Lung (tissue), 11 donors: ENCODE measurements at regions not wholly inside any gene's neighbourhood (a gene's known extent, or its start where the extent isn't known, plus 50 kb on each side); places are given as distances from the start of the nearest gene placed in this dataset.

Experiments used
- ATAC-seq: fragments of 200-7000 bp; cut with Tn5 transposase; one replicate; pipeline ENCODE4 v1.9.1; 2020; ENCODE audit warnings: moderate number of reproducible peaks; ENCODE audit not compliant: insufficient read depth, low FRiP score
- DNase-seq, 3 donors: peaks; one replicate each; pipeline ENCODE4 v3.0.0-alpha.2; 2013 to 2017
- H3K27ac ChIP-seq, 2 donors: one replicate each; pipeline ENCODE4 v1.5.1; 2013; ENCODE audit warnings: mild to moderate bottlenecking in 2 of 2, moderate library complexity in 2 of 2, control low read depth in 1 of 2, inconsistent platforms in 1 of 2, low read depth in 1 of 2, low read length in 1 of 2
- H3K27me3 ChIP-seq, 3 donors: one replicate each; pipeline ENCODE4 v1.5.1; 2013; ENCODE audit warnings: low read length in 2 of 3; ENCODE audit not compliant: control insufficient read depth in 3 of 3, insufficient read depth in 3 of 3
- H3K36me3 ChIP-seq, 4 donors: one replicate each; pipeline ENCODE4 v1.5.1; 2013; ENCODE audit warnings: low read length in 4 of 4, mild to moderate bottlenecking in 1 of 4, moderate library complexity in 1 of 4; ENCODE audit not compliant: control insufficient read depth in 4 of 4, insufficient read depth in 4 of 4
- H3K4me1 ChIP-seq, 5 donors: one replicate each; pipeline ENCODE4 v1.5.1; 2013; ENCODE audit warnings: low read length in 5 of 5, mild to moderate bottlenecking in 2 of 5, moderate library complexity in 1 of 5; ENCODE audit not compliant: control insufficient read depth in 5 of 5, insufficient read depth in 5 of 5
- H3K4me3 ChIP-seq: one replicate; pipeline ENCODE4 v1.5.1; 2013; ENCODE audit warnings: mild to moderate bottlenecking, control low read depth, moderate library complexity
- H3K9ac ChIP-seq, 2 donors: one replicate each; pipeline ENCODE4 v1.5.1; 2013; ENCODE audit warnings: low read length in 2 of 2, control low read depth in 1 of 2; ENCODE audit not compliant: insufficient read depth in 1 of 2
- H3K9me3 ChIP-seq, 4 donors: one replicate each; pipeline ENCODE4 v1.5.1; 2013; ENCODE audit warnings: low read length in 3 of 4, mild to moderate bottlenecking in 1 of 4, moderate library complexity in 1 of 4; ENCODE audit not compliant: control insufficient read depth in 4 of 4, insufficient read depth in 3 of 4
- WGBS, 2 donors: extraction: QIAGEN DNeasy Blood & Tissue Kit; methylation state at CpG; one replicate each; pipeline ENCODE4 v1.1.7; 2013; 5-methylcytosine and 5-hydroxymethylcytosine counted together
- TF ChIP-seq, protein P1 (sequence below): IDR thresholded peaks from 2 replicates; pipeline ENCODE4 v1.5.1; 2012; ENCODE audit warnings: mild to moderate bottlenecking; ENCODE audit errors: control extremely low read depth, extremely low read depth
- donor health status: control.
- donor health status: control.
- donor health status: Bipolar disorder and iron deficiency.
- donor health status: healthy.
- donor health status: DM: yes; HTN: yes; CAD: no.

DNA sequence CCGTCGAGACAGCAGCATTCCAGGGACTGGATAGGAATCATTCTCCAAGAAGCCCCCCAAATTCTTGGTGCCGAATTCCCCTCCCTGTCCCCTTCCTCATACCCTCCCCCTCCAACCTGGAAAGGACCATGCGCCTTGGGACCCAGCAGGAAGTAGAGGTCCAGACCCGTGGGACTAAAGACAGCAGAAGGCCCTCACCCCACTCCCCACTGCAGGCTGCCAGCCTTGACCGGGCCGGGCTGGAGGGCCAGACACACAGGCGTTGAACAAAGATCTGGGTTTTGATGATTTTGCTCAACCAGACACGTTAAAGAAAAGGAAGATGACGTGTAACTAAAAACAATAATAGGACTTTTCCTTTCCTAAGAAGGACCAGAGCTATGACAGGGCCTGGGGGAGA is 286.5 kb downstream of the NPHP4 start:
- no peak for ATAC-seq
- no peaks in the 10 kb centered on the region for H3K4me1 ChIP-seq
- peaks cover 0 to 9% (median 0%) of the 10 kb centered on the region in 4 donors for H3K9me3 ChIP-seq
- DNase-seq: no peak
- no peaks in the 10 kb centered on the region for H3K36me3 ChIP-seq
- TF ChIP-seq, protein P1, sequence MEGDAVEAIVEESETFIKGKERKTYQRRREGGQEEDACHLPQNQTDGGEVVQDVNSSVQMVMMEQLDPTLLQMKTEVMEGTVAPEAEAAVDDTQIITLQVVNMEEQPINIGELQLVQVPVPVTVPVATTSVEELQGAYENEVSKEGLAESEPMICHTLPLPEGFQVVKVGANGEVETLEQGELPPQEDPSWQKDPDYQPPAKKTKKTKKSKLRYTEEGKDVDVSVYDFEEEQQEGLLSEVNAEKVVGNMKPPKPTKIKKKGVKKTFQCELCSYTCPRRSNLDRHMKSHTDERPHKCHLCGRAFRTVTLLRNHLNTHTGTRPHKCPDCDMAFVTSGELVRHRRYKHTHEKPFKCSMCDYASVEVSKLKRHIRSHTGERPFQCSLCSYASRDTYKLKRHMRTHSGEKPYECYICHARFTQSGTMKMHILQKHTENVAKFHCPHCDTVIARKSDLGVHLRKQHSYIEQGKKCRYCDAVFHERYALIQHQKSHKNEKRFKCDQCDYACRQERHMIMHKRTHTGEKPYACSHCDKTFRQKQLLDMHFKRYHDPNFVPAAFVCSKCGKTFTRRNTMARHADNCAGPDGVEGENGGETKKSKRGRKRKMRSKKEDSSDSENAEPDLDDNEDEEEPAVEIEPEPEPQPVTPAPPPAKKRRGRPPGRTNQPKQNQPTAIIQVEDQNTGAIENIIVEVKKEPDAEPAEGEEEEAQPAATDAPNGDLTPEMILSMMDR: no peak
- H3K9ac ChIP-seq: no peak overlapping the region
- H3K4me3 ChIP-seq: no peak overlapping the region
- H3K27me3 ChIP-seq: no peaks in the 10 kb centered on the region
- 78 to 79% methylated on average over 10 of the region's 10 CpGs for WGBS, 2 donors
- H3K27ac ChIP-seq: no peak overlapping the region

DNA sequence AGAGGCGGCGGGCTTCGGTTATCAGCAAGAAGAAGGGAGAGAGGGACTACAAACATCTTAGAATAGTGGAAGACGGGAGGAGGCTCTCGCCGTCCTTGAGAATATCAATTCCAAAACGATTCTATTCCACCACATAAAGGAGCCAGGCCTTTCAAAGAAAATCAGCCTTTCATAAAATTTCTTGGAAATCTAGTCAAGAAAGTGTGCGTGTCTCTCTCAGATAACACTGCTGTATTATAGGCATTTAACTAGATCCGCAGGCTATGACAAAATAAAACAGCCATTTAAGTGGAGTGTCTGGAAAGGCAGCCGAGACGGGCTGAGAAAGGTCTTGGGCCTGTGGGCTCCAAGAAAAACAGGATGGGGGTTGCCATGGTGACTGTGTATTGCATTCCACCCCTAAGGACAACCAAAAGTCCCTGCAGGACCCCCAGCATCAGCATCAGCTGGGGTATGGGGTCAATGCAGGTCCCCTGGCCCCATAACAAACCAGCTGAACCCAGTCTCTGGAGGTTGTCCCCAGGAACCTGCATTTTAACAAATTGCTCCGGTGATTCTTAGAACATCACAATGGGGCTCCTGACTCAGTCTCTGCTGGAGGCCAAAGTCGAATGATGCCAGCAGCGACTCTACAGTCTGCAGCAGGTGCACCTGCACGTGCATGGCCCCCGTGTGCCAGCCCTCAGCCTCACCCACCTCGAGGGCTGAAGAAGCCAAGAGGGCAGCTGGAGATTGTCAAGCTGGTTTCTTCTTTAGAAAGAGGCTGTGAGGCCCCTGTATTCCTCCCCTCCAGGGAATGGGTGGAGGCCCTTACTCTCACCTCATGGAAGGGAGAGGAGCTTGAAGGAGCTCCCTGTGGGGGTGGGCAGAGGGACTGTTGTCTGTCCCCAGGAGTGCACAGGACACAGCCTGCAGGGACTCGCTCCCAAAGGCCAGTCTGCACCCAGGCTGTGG is 287.4 kb downstream of the NPHP4 start:
- WGBS, 2 donors: 71 to 86% methylated on average over 18 of the region's 18 CpGs
- no peak overlapping the region for H3K4me3 ChIP-seq
- DNase-seq: no peak
- no peaks in the 10 kb centered on the region for H3K27me3 ChIP-seq
- H3K4me1 ChIP-seq: no peaks in the 10 kb centered on the region
- H3K27ac ChIP-seq: no peak overlapping the region
- ATAC-seq: no peak
- H3K9ac ChIP-seq: no peak overlapping the region
- H3K9me3 ChIP-seq: peaks cover 0 to 9% (median 0%) of the 10 kb centered on the region in 4 donors
- TF ChIP-seq, protein P1: no peak
- no peaks in the 10 kb centered on the region for H3K36me3 ChIP-seq

GRCh38 chr1:5701642-5702041 is 290.6 kb downstream of the NPHP4 start:
- no peak overlapping the region for H3K9ac ChIP-seq
- DNase-seq (no peak), ATAC-seq (no peak)
- peaks cover 0 to 3% (median 0%) of the 10 kb centered on the region in 4 donors for H3K9me3 ChIP-seq
- TF ChIP-seq, protein P1: no peak
- 84 to 86% methylated on average over 4 of the region's 4 CpGs for WGBS, 2 donors
- H3K4me1 ChIP-seq: no peaks in the 10 kb centered on the region
- no peak overlapping the region for H3K4me3 ChIP-seq
- H3K27me3 ChIP-seq: no peaks in the 10 kb centered on the region
- H3K27ac ChIP-seq: no peak overlapping the region
- H3K36me3 ChIP-seq: no peaks in the 10 kb centered on the region
